Dedifferentiated amniotic fluid mesenchymal stem cell (primary cell): ENCODE measurements at regions not wholly inside any gene's neighbourhood (a gene's known extent, or its start where the extent isn't known, plus 50 kb on each side); places are given as distances from the start of the nearest gene placed in this dataset.

ENCODE experiments used
- DNase-seq: peaks from one replicate; pipeline ENCODE4 v3.0.0-alpha.2; 2016; ENCODE audit errors: extremely low spot score

DNA sequence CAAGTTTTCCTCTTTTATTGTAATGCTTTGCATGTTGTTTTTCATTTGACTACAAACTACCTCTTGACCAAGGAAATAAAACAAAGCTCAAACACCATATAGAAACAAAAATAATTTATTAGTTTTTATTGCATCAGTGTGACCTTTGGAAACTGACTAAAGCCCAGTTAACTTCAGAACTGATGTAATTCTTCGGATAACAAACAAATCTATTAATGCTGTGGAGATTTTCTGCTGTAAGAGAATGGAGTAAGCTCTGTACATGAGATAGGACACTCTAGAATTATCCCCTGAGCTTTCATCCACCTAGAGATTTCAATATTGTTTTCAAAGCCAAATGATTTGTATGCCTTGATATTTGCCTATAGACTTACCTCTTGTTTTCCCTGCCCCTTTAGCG, 154.0 kb upstream of the KCNK2 start:
- DNase-seq = no peak

DNA sequence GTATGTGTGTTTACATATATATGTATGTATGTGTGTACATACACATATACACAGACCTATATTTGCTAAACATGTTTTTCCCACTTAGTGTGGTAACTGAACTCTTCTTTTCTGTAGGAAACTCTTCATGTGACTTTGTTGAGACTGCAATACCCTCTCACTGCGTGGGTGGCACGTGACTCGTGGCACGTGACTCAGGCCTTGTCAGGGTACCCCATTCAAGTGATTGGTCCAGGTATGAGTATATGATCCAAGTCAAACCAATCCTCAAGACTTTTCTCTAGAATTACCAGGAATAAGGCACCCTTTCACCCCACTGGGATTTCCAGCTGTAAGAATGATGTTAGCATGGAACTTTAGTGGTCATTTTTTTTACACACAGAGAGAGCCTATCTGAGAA, 149.2 kb upstream of the KCNK2 start:
- no peak for DNase-seq

GRCh38 chr1:214934045-214934444, 148.5 kb upstream of the KCNK2 start:
- no peak for DNase-seq

DNA sequence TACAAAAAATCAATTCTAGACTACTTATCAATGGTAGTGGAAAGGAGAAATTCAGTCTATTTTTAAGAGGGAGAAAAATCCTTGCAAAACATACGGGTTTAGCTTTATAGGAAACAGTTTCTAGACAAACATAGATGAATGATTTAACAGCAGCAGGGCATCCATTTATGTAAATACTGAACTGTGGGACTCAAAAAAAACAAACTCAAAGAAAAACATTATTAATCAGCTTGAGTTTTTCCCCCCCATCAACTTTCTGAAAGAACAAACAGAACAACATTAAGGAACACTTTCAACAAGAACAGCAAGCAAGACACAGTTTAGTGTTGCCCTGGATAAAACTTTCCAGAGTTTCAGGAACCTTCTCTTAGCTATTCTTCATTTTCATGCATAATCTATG, 147.3 kb upstream of the KCNK2 start:
- DNase-seq = no peak

DNA sequence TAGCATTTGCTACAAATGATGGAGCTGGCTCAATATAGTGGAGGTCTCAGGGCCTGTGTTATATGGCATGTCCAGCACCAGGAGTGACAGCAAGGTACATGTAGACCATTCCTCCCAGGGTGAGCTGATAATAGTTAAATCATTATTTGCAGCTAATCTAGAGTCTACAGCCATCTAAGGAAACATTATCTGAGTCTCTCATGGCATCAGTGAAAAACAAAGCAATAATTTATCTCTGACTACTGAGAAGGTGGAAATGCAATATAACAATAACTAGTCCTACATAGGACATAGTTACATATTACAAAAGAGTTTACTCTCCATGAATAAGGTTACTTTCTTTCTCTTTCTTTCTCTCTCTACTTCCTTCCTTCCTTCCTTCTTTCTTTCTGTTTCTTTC, 143.4 kb upstream of the KCNK2 start:
- no peak for DNase-seq

- no peak for DNase-seq
Observed at GRCh38 chr1:214941061-214941460, 141.5 kb upstream of the KCNK2 start.

GRCh38 chr1:214943054-214943453, 139.5 kb upstream of the KCNK2 start:
- DNase-seq = no peak

GRCh38 chr1:214946615-214947014, 135.9 kb upstream of the KCNK2 start:
- no peak for DNase-seq

DNA sequence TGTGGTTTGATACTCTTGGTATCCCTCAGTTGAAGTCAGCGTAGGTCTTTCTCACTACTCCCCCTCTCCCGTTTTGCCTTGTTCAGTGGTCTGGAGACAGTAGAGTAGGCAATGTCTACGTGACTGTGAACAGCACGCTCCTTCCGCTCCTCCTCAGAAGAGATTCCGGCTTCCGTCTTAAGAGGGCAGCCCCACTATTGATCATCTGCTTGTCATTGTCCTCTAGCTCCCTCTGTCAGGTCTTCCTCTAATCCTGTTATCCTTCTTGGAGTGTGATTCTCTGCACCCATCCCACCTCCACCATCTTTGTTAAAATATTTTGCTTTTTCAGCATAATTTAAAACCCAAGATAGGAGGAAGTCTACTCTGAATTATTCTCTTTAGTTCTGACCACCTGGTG, 129.9 kb upstream of the KCNK2 start:
- DNase-seq = no peak

DNA sequence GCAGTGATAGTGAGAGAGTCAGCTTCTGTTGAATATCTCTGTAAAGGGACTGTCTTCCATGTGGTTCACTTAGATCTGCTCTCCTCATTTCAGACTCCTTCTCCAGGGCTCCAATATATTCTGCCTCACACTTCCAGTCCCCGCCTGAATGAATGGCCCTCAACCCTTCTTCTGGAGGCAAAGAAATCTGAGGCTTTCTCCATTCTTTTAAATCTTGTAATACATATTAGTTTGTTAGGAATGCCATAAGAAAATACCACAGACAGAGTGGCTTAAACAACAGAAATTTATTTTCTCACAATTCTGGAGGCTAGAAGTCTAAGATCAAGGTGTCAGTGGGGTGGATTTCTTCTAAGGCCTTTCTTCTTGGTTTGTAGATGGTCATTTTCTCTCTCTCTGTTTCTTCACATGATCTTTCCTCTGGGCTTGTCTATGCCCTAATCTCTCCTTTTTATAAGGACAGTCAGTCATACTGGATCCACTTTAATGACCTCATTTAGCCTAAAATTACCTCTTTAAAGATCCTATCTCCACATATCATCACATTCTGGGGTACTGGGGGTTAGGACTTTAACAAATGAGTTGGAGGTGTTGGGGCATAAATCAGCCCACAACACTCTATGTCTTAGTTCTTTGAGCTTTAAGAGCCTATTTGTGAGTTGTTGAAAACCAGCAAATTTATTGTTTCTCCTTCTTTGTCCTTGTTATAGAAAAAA, 128.5 kb upstream of the KCNK2 start:
- DNase-seq = no peak

DNA sequence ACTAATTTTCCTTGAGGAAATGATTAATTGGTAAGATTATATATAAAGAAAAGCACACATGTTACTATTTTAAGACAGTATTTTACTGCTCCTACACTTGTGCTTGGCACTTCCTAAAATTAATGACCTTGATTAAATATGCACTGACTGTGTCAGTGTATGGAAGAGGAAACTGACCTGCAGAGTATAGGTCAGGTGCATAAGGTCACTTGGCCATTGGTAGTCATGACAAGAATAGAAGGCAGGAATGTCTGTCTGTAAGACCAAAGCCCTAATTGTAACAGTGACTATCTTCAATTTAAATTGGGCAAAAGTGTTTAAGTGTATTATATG, 128.0 kb upstream of the KCNK2 start:
- no peak for DNase-seq

GRCh38 chr1:214957330-214958137, 125.0 kb upstream of the KCNK2 start:
- DNase-seq = peak; percentile 93

- DNase-seq = no peak
Observed at GRCh38 chr1:214958486-214958885, 124.1 kb upstream of the KCNK2 start.

DNA sequence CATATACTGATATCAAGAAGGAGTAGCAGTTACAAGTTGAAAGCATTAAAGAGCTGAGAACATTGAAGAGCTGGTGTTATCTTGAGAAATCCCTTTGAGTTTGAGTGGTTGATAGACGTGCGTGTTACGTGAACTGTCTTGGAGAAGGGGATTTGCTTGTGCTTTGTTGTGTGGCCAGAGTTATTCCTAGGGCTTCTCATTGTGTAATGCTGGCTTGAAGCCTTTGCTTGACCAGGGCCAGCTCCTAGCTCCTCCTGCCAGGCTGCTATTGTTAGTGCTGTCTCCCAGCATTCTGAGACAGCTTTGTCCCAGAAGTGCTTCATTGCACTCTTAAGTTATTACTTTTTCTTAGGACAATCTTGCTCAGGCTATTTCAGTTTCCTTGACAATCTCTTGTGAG, 116.2 kb upstream of the KCNK2 start:
- no peak for DNase-seq

- peak; percentile 41 for DNase-seq
Observed at GRCh38 chr1:214967865-214968575, 114.5 kb upstream of the KCNK2 start.

DNA sequence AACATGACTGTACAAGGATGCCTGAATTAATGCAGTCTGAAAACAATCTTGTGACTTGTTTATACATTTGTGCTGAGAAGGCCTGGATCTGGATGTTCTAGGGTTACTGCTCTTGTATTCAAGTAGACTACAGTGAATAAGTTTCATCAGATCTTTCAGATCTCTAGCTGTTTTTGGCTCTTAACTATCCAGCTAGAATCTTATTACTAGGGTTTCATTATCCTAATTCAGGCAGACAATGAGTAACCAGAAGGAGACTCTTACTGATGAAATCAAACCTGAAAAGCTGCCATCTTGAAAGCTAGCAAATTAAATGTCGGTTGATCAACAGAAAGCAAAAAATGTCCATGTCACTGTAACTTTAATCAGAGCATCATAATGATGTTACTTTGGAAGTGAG, 112.5 kb upstream of the KCNK2 start:
- no peak for DNase-seq

DNA sequence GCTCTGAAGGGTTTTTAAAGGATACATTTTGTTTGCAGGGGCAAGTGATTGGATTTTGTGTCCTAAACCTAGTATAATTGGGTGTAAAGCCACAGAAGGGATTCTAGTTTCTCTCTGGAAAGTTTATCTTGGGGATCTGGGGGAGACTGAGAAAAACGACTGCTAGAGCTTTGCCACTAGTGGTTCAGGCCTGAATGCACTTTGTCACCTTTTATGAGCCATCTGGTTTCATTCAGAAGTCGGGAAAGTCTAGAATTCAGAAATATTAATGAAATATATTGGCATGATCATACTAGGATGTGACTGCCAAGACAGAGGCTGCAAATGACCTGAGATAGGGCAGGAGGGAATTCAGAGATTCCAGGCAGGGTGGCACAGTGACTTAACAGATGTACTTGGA, 111.5 kb upstream of the KCNK2 start:
- DNase-seq = no peak

DNA sequence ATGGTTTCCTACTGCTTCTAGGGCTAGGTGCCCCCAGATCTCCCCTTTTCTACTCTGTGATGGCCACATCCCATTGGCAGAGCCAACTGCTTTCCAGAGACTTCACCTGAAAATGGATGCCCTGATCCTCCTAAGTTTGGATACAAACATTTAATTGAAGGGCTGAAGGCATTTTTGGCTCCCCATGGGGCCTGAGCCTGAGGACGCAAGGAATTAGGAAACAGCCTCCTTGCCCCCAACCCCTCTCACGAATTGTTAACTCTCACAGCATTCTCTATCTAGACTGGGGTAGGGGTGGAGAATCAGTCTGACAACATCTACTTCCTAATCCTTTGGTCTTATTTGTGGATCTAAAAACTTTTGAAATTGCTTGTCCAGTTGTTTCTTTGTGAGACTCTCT, 108.5 kb upstream of the KCNK2 start:
- no peak for DNase-seq

- DNase-seq = no peak
Observed at GRCh38 chr1:214976665-214977064, 105.9 kb upstream of the KCNK2 start.

GRCh38 chr1:214977110-214977509, 105.4 kb upstream of the KCNK2 start:
- no peak for DNase-seq

DNA sequence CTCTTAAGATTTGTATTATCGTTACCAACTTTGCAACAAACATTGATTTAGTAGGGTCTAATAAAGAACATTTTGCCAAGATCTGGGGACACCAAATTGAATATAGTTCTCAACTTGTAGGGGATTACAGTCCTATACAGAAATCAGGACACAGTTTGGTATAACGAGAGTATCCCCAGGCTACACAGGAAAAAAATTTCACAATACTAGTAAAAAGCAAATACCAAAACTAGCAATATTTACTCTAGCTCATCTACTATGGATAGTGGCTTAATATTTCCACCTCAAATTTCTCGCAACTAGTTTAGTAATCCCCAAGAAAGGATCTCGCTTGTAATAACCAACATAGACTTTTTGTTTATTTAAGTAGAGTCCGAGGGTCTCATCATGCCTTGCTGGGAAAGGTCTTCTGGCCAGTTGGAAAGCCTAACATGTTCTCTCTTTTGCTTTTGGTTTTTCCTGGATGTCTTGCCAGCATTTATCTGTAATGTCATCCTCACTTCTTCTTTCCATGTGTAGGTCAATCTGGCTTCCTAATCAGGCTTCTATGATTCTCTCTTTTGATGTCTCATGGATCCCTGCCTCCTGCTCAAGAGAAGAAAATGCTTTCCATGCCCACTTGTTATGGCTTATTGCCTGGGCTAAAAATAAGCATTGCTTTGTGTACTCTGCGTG, 104.7 kb upstream of the KCNK2 start:
- no peak for DNase-seq

DNA sequence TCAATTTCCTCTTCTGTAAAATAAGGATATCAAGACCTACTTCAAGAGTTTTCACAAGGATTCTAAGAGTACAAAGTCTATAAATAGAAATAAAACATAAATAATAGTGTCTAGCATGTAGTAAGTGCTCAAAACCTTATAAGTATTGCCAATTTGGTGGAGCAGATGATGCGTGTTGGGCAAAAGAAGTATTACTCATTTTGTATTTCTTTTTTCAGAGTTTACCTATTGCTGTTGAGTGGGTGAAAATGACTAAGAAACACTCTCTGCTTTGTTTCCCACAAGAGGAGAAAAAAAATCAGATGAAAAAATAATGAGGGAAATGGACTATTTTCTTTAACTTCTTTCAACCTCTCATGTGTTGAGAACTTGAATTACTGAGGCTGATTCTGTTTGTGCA, 103.3 kb upstream of the KCNK2 start:
- DNase-seq = no peak
